Loucy (cell line): ENCODE measurements at regions not wholly inside any gene's neighbourhood (a gene's known extent, or its start where the extent isn't known, plus 50 kb on each side); places are given as distances from the start of the nearest gene placed in this dataset.

Source experiments
- CTCF ChIP-seq: fragments of 200-600 bp; sonication (generic); conservative IDR thresholded peaks from 2 replicates; pipeline ENCODE4 v1.5.1; 2014; ENCODE audit warnings: mild to moderate bottlenecking, antibody characterized with exemption, low read length
- EZH2phosphoT487 ChIP-seq: fragments of 200-600 bp; IDR thresholded peaks from 2 replicates; pipeline ENCODE4 v1.6.1; 2018; ENCODE audit warnings: antibody characterized with exemption, mild to moderate bottlenecking, moderate library complexity, borderline replicate concordance

- TF ChIP-seq EZH2phosphoT487, result no peak
- no peak for TF ChIP-seq CTCF
Measured at GRCh38 chr4:29220761-29221160, 1499.4 kb upstream of the PCDH7 start.
